ENCODE measurements at regions not wholly inside any gene's neighbourhood (a gene's known extent, or its start where the extent isn't known, plus 50 kb on each side); places are given as distances from the start of the nearest gene placed in this dataset.

DNA sequence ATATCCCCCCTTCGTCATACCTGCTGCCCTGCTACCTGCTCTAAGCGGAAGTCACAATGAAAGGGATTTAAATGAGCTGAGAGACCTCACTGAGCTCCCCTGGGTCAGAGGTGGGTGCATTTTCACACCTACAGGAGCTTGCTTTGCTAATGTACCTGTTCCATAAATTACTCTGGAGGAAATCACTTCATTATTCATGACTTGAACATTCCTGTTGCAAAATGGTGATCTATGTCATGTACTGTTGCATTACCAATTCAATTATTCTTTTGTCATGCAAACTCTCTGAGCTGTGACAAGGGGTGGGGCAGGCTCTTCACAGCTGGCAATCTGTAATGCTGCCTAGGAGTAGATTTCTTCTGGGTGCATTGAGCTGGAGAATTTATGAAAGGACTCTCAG is 761.3 kb downstream of the TSN start:
- CTCF ChIA-PET = no interaction called here
- Mint-ChIP-seq H3K27me3 (ENCODE audit: low read depth) (no peaks in the 10 kb centered on the region), H3K9me3 (peaks cover 4% of the 10 kb centered on the region), H3K4me1 (ENCODE audit: low read depth) (no peaks in the 10 kb centered on the region), H3K36me3 (ENCODE audit: low read depth) (no peaks in the 10 kb centered on the region), H3K27ac (no peak overlapping the region), H3K4me3 (no peak overlapping the region)
- DNase-seq = no peak
- intact Hi-C loops (cut with micrococcal nuclease) = no loop called here

DNA sequence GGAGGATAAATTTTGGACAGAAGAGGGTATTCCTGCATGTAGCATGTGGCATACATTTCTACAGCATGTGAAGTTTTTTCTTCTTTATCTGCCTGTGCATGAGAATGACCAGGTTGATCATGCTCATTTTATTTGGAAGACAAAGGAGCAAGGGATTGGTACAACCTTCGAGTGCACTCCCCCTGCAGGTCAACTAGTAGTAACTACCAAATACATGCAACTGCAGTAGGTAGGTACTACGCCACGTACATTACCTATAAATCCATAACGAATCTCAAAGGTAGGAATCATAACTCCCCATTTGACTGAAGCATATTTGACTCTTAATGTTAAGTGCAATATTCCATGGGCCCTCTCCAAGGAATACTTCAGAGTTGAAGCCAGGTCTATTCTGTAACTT is 763.9 kb downstream of the TSN start:
- CTCF ChIA-PET = no interaction called here
- H3K27me3 Mint-ChIP-seq (ENCODE audit: low read depth) = no peaks in the 10 kb centered on the region
- H3K9me3 Mint-ChIP-seq = no peaks in the 10 kb centered on the region
- H3K27ac Mint-ChIP-seq = no peak overlapping the region
- no peak for DNase-seq
- no peaks in the 10 kb centered on the region for H3K4me1 Mint-ChIP-seq (ENCODE audit: low read depth)
- intact Hi-C loops (cut with micrococcal nuclease) = no loop called here
- H3K36me3 Mint-ChIP-seq (ENCODE audit: low read depth) = no peaks in the 10 kb centered on the region
- no peak overlapping the region for H3K4me3 Mint-ChIP-seq

DNA sequence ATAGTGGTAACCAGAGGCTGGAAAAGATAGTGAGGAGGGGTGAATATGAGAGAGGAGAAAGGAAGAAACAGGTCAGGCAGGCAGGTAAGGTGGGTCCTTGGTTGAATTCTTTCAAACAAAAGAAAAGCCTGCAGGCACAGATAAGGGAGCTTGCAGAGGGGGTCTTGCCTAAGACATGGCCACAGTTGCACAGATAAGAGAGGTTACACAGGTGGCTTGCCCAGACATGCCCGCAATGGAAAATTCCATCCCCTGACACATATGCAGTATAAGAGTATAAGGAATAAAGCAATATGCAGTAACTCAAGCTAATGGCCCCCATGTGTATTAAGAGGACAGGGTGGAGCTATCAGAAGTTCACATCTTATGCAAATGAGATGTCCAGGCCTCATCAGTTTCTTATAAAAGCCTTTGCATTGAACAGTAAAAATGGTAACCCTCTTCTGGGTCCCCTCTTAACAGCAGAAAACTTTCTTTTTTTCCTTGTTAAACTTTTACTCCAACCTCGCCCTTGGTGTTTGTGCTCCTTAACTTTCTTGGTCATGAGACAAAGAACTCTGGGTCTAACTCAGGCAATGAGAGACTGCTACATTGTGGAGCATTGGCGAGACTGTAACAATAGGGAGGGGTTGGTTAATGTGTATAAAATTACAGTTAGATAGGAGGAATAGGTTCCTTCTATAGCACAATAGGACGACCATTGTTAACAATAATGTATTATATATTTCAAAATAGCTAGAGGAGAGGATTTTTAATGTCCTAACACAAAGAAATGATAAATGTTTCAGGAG is 764.6 kb downstream of the TSN start:
- no peak overlapping the region for H3K4me3 Mint-ChIP-seq
- no peaks in the 10 kb centered on the region for H3K4me1 Mint-ChIP-seq (ENCODE audit: low read depth)
- no peak for DNase-seq
- no peaks in the 10 kb centered on the region for H3K9me3 Mint-ChIP-seq
- intact Hi-C loops (cut with micrococcal nuclease) = no loop called here
- H3K27me3 Mint-ChIP-seq (ENCODE audit: low read depth) = no peaks in the 10 kb centered on the region
- CTCF ChIA-PET = no interaction called here
- H3K27ac Mint-ChIP-seq = no peak overlapping the region
- no peaks in the 10 kb centered on the region for H3K36me3 Mint-ChIP-seq (ENCODE audit: low read depth)

DNA sequence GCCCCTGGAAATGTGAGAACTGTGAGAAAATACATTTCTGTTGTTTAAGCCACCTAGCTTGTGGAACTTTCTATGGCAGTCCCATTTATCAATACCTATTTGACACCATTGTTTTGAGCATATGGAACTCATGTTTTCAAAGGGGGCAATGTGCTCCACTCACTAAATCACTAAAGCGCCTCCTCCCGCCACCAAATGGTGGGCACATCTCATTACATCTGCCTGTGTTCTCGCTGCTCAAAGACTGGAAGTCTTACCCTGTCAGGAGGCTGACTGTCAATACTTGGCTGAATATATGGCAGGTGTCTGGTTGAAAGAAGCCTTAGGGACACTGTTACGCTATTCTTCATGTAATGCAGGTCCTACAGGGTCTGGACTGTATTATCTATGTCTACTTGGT is 767.7 kb downstream of the TSN start:
- H3K9me3 Mint-ChIP-seq = no peaks in the 10 kb centered on the region
- CTCF ChIA-PET = no interaction called here

DNA sequence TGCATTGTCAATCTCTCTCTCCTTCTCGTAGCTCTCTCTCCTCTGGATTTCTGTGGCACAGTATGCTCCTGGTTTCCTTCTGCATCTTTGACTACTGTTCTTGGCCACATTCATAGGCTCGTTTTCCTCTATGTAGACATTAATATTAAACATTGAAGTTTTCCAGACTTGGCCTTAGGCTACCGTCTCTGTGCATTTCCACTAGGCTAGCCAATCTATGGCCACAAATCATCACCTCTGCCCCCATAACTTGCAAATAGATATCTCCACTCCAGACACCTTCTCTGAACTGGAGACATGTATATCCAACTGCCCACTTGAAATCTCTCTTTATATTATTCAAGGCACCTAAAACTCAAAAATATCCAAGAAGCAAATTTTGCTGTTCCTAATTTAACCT is 768.5 kb downstream of the TSN start:
- no peak for DNase-seq
- Mint-ChIP-seq H3K9me3 (no peaks in the 10 kb centered on the region), H3K4me1 (ENCODE audit: low read depth) (no peaks in the 10 kb centered on the region), H3K27ac (no peak overlapping the region), H3K4me3 (no peak overlapping the region), H3K27me3 (ENCODE audit: low read depth) (no peaks in the 10 kb centered on the region), H3K36me3 (ENCODE audit: low read depth) (no peaks in the 10 kb centered on the region)
- intact Hi-C loops (cut with micrococcal nuclease) = no loop called here
- CTCF ChIA-PET = no interaction called here

More for the DNA sequence above, 767.7 kb downstream of the TSN start:
- Mint-ChIP-seq H3K36me3 (ENCODE audit: low read depth) (no peaks in the 10 kb centered on the region), H3K4me3 (no peak overlapping the region), H3K27me3 (ENCODE audit: low read depth) (no peaks in the 10 kb centered on the region), H3K4me1 (ENCODE audit: low read depth) (no peaks in the 10 kb centered on the region), H3K27ac (no peak overlapping the region)
- no peak for DNase-seq
- intact Hi-C loops (cut with micrococcal nuclease) = no loop called here

DNA sequence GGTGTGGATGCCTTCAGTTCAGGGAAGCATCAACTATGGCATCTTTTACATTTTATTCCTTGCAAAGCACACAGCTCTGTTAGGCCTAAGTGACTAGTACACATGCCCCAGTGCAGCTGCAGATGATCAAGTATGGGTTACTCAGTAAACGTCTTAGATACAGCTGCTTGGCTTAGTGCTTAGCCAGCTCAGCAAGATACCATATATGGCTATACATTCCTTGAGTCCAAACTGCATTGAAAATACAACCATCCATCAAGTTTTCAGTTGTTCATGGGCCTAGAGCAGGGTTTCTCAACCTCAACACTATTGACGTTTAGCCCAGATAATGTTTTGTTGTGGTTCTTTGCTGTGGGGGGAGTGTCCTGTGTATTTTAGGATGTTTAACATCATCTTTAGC is 769.9 kb downstream of the TSN start:
- no peak overlapping the region for H3K27ac Mint-ChIP-seq
- CTCF ChIA-PET = no interaction called here
- H3K9me3 Mint-ChIP-seq = no peaks in the 10 kb centered on the region
- H3K4me3 Mint-ChIP-seq = no peak overlapping the region
- intact Hi-C loops (cut with micrococcal nuclease) = no loop called here
- no peaks in the 10 kb centered on the region for H3K4me1 Mint-ChIP-seq (ENCODE audit: low read depth)
- no peaks in the 10 kb centered on the region for H3K36me3 Mint-ChIP-seq (ENCODE audit: low read depth)
- DNase-seq = no peak
- no peaks in the 10 kb centered on the region for H3K27me3 Mint-ChIP-seq (ENCODE audit: low read depth)

DNA sequence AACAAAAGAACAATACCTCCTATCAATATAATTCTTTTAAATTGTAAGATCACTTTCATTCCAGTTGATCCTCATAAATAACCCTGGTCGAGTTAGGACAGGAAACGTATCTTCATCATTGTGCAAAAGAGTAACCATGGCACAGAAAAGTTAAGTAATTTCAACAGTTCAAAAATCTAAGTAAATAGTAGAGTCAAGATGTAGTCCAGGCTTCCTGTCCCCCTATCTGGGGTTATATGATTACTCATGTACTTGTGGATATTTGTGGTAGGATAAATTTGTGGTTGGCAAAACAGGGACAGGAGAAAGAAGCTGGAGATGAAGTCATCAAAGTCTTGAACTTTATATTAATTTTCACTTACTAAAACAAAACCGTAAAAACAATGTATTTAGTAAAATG is 772.6 kb downstream of the TSN start:
- intact Hi-C loops (cut with micrococcal nuclease) = no loop called here
- Mint-ChIP-seq H3K9me3 (no peaks in the 10 kb centered on the region), H3K4me1 (ENCODE audit: low read depth) (no peaks in the 10 kb centered on the region), H3K27ac (no peak overlapping the region), H3K4me3 (no peak overlapping the region), H3K27me3 (ENCODE audit: low read depth) (no peaks in the 10 kb centered on the region), H3K36me3 (ENCODE audit: low read depth) (no peaks in the 10 kb centered on the region)
- CTCF ChIA-PET = no interaction called here
- DNase-seq = no peak

DNA sequence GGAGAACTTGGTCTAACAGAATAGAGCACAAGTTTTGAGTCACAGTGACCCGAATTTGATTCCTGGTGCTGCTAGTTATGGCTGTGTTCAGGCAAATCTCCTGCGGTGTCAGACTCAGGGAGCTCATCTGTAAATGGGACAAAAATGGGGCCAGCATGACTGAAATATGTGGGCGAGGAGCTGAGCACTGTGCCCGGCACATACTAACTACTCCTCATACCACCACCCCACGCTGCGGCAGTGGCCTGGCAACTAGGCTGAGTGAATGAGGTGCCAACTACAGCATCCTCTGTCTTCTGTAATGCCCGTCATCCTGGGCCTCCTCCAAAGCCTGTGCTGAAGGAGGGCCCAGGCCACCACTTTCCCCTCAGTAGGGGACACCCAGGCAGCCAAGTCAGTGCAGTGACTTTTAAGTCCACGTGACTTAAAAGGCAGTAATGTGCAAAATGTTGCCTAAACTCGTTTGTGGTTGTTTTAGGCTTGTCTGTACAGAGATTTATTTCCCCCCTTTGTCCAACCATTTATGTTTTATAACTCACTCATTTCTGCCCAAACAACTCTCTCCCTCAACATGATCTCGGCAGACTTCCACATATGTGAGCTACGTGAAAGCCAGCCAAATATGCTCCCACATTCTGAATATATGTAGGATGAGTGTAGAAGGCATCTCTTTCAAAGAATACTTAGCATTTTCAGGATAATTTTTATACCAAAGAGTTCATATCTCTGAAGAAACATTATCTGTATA is 773.7 kb downstream of the TSN start:
- no peaks in the 10 kb centered on the region for H3K9me3 Mint-ChIP-seq
- no peak overlapping the region for H3K27ac Mint-ChIP-seq
- intact Hi-C loops (cut with micrococcal nuclease) = no loop called here
- CTCF ChIA-PET = no interaction called here
- H3K27me3 Mint-ChIP-seq (ENCODE audit: low read depth) = no peaks in the 10 kb centered on the region
- no peaks in the 10 kb centered on the region for H3K36me3 Mint-ChIP-seq (ENCODE audit: low read depth)
- H3K4me3 Mint-ChIP-seq = no peak overlapping the region
- H3K4me1 Mint-ChIP-seq (ENCODE audit: low read depth) = no peaks in the 10 kb centered on the region
- DNase-seq = no peak

DNA sequence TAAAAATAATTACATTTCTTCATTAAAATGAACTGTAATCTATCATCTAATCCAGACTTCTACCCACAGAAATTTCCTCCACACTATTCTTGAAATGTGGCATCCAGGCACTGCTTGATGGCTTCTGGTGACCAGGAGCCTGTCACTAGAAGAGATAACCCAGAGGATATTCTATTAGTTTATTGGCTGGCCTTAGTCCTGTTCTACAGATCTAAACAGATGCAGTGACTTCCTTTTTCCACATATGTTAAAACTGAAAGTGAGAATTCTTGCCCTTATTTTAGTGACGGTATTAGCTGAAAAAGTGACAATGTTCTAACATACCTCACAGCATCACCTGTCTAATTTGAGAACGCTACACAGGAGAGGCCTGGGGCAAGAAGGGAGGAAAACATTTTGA is 775.4 kb downstream of the TSN start:
- CTCF ChIA-PET = no interaction called here
- Mint-ChIP-seq H3K9me3 (peaks cover 3% of the 10 kb centered on the region), H3K4me3 (no peak overlapping the region), H3K4me1 (ENCODE audit: low read depth) (no peaks in the 10 kb centered on the region), H3K27me3 (ENCODE audit: low read depth) (no peaks in the 10 kb centered on the region), H3K27ac (no peak overlapping the region), H3K36me3 (ENCODE audit: low read depth) (no peaks in the 10 kb centered on the region)
- DNase-seq = no peak
- intact Hi-C loops (cut with micrococcal nuclease) = no loop called here

DNA sequence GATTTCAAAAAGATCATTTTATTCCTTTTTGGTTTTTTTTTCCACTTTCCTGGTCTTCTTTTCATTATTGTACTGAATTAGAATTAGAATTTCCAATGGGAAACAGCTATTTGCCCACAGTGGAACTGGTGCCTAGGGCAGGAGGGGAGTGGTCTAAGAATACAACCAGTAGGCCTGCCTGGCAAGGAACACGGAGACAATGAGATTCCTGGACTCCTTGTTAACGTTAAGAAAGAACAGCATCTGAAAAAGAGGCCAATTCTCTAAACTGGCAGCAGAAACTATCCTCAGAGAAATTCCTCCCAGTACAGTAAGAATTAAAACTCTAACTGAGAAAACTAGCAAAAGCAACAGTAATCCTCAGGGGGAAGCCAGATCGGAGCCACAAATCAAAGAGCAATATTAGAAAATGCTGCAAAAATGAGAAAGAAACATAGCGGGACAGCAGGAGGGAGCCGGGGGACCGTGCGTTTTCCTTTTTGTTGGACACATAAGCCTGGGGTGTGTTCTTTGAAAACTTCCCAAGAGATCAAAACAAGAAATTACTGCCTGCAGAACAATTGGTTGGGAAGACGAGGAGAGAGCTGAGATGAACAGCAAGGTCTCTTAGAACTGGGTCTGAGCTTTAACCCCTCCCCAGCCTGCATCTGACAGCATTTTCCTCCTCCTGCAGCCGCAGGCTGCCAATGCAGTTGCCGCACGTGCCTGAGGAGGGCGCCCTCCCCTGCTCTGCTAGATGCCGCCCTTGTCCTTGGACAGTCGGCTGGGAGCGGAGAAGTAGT is 776.0 kb downstream of the TSN start:
- no peaks in the 10 kb centered on the region for H3K27me3 Mint-ChIP-seq (ENCODE audit: low read depth)
- CTCF ChIA-PET = no interaction called here
- peak; percentile 4 for DNase-seq
- H3K4me1 Mint-ChIP-seq (ENCODE audit: low read depth) = no peaks in the 10 kb centered on the region
- intact Hi-C loops (cut with micrococcal nuclease) = no loop called here
- H3K36me3 Mint-ChIP-seq (ENCODE audit: low read depth) = no peaks in the 10 kb centered on the region
- H3K9me3 Mint-ChIP-seq = peaks cover 3% of the 10 kb centered on the region
- no peak overlapping the region for H3K4me3 Mint-ChIP-seq
- no peak overlapping the region for H3K27ac Mint-ChIP-seq

DNA sequence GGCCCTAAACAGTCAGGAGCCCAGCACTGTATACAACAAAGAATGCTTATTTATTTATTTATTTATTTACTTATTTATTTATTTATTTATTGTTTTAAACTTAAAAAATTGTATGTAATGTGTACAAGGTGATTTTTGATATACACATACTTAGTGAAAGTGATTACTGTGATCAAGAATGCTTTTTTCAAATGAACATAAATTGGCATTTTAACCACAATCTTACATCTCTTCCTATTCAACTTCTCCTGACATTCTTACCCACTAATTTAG is 776.6 kb downstream of the TSN start:
- Mint-ChIP-seq H3K4me3 (no peak overlapping the region), H3K27me3 (ENCODE audit: low read depth) (no peaks in the 10 kb centered on the region), H3K9me3 (peaks cover 3% of the 10 kb centered on the region), H3K27ac (no peak overlapping the region), H3K4me1 (ENCODE audit: low read depth) (no peaks in the 10 kb centered on the region), H3K36me3 (ENCODE audit: low read depth) (no peaks in the 10 kb centered on the region)
- intact Hi-C loops (cut with micrococcal nuclease) = no loop called here
- CTCF ChIA-PET = no interaction called here
- DNase-seq = no peak

DNA sequence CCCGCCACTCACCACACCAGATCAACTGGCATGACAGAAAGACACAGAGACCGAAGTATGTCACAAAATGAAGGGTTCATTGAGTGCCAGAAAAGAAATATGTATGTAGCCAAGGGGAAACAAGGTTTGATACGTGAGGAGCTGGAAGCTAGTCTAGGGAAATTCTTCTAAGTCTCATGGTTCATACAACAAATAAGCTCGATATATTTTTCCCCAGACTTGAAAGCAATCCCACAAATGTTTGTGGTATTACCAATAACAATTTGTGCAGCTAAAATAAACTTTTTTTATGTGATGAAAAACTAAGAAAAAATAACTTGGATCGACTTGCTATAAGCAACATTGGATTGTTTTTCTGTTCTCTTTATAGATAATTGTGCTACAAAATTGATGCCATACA is 777.0 kb downstream of the TSN start:
- intact Hi-C loops (cut with micrococcal nuclease) = no loop called here
- no peak overlapping the region for H3K27ac Mint-ChIP-seq
- no peaks in the 10 kb centered on the region for H3K36me3 Mint-ChIP-seq (ENCODE audit: low read depth)
- H3K9me3 Mint-ChIP-seq = peaks cover 3% of the 10 kb centered on the region
- CTCF ChIA-PET = no interaction called here
- no peaks in the 10 kb centered on the region for H3K4me1 Mint-ChIP-seq (ENCODE audit: low read depth)
- H3K4me3 Mint-ChIP-seq = no peak overlapping the region
- no peaks in the 10 kb centered on the region for H3K27me3 Mint-ChIP-seq (ENCODE audit: low read depth)
- no peak for DNase-seq

DNA sequence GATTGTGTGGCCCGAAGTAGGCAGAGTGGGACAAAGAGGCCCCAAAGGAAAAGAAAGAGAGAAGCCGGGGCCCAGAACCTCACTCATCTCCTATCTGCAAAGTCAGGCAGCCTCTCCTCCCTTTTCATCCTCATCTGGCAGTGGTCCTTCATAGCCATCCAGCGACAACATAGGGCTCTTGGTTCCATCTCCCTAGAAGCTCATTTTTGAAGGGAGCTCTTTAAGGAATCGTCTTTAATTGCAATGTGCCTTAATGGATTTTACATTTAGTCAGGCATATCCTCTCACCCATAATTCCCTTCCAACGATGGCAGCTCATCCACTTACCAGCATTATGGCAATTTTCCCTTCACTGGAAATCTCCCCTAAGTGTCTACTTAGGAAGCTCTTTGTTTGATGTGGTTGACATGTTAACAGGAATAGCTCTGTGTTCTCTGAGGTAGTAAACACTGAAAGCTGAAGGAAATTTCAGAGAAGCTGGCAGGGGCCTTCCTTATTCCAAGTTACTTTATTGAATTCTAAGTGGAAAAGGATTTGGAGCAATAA is 780.6 kb downstream of the TSN start:
- H3K4me1 Mint-ChIP-seq (ENCODE audit: low read depth) = no peaks in the 10 kb centered on the region
- intact Hi-C loops (cut with micrococcal nuclease) = loop anchor here (1.0 kb wide), 1 partner anchor 9 kb away; no protein-coding TSS in a partner anchor
- DNase-seq = no peak
- no peak overlapping the region for H3K4me3 Mint-ChIP-seq
- no peaks in the 10 kb centered on the region for H3K27me3 Mint-ChIP-seq (ENCODE audit: low read depth)
- no peak overlapping the region for H3K27ac Mint-ChIP-seq
- CTCF ChIA-PET = no interaction called here
- H3K9me3 Mint-ChIP-seq = peaks cover 3% of the 10 kb centered on the region
- no peaks in the 10 kb centered on the region for H3K36me3 Mint-ChIP-seq (ENCODE audit: low read depth)
